ENCODE measurements at regions not wholly inside any gene's neighbourhood (a gene's known extent, or its start where the extent isn't known, plus 50 kb on each side); places are given as distances from the start of the nearest gene placed in this dataset.

GRCh38 chr10:85544956-85545355 is 821.6 kb downstream of the GRID1 start:
- no peak for TF ChIP-seq CTCF (IDR thresholded peaks at IDR 0.05)
- no peak for TF ChIP-seq POLR2A (IDR thresholded peaks at IDR 0.05)
